Smooth muscle cell (in vitro differentiated cells): ENCODE measurements at regions not wholly inside any gene's neighbourhood (a gene's known extent, or its start where the extent isn't known, plus 50 kb on each side); places are given as distances from the start of the nearest gene placed in this dataset.

ENCODE experiments used
- DNase-seq: peaks from one replicate; lab custom pipeline; 2025; ENCODE audit not compliant: unreplicated experiment; lab: John Stamatoyannopoulos, UW
- H2AFZ ChIP-seq: fragments of 200-600 bp; sonication (generic); 2 replicates; pipeline ENCODE4 v1.6.0; 2016; ENCODE audit warnings: antibody characterized with exemption, low read depth, mild to moderate bottlenecking
- H3F3A ChIP-seq: fragments of 200-600 bp; sonication (generic); 2 replicates; pipeline ENCODE4 v1.6.0; 2017; ENCODE audit warnings: antibody characterized with exemption, low read depth
- H3K27ac ChIP-seq: fragments of 200-600 bp; sonication (generic); 2 replicates; pipeline ENCODE4 v1.5.1; 2016; ENCODE audit warnings: low read depth, mild to moderate bottlenecking
- H3K27me3 ChIP-seq: fragments of 200-600 bp; sonication (generic); 2 replicates; pipeline ENCODE4 v1.6.1; 2016; ENCODE audit warnings: low read depth, mild to moderate bottlenecking
- H3K36me3 ChIP-seq: fragments of 200-600 bp; sonication (generic); 2 replicates; pipeline ENCODE4 v1.5.1; 2016; ENCODE audit warnings: low read depth
- H3K4me1 ChIP-seq: fragments of 200-600 bp; sonication (generic); 2 replicates; pipeline ENCODE4 v1.5.1; 2016; ENCODE audit warnings: low read depth
- H3K4me2 ChIP-seq: fragments of 200-600 bp; sonication (generic); 2 replicates; pipeline ENCODE4 v1.6.0; 2016; ENCODE audit warnings: mild to moderate bottlenecking
- H3K4me3 ChIP-seq: fragments of 200-600 bp; sonication (generic); 2 replicates; pipeline ENCODE4 v1.5.1; 2016; ENCODE audit warnings: mild to moderate bottlenecking
- H3K79me2 ChIP-seq: fragments of 200-600 bp; sonication (generic); 2 replicates; pipeline ENCODE4 v1.6.0; 2016; ENCODE audit warnings: low read depth, mild to moderate bottlenecking
- H3K9ac ChIP-seq: fragments of 200-600 bp; sonication (generic); 2 replicates; pipeline ENCODE4 v1.6.0; 2016; ENCODE audit warnings: low read depth
- H3K9me3 ChIP-seq: fragments of 200-600 bp; sonication (generic); replicated peaks from 2 replicates; pipeline ENCODE4 v1.5.1; 2016; ENCODE audit warnings: low read depth
- H4K20me1 ChIP-seq: fragments of 200-600 bp; sonication (generic); 2 replicates; pipeline ENCODE4 v1.6.0; 2016; ENCODE audit warnings: low read depth
- CTCF ChIP-seq: fragments of 200-600 bp; sonication (generic); IDR thresholded peaks from 2 replicates; pipeline ENCODE4 v1.5.1; 2017; ENCODE audit warnings: borderline replicate concordance, mild to moderate bottlenecking, antibody characterized with exemption; ENCODE audit not compliant: insufficient read depth, poor library complexity, severe bottlenecking
- whole genome bisulfite sequencing: methylation state at CpG from one replicate; pipeline ENCODE4 v1.1.7; 2016; ENCODE audit warnings: low lambda C conversion rate; 5-methylcytosine and 5-hydroxymethylcytosine counted together

- no peak overlapping the region for H3K4me2 ChIP-seq
- H3K4me3 ChIP-seq = no peak overlapping the region
- no peaks in the 10 kb centered on the region for H3K4me1 ChIP-seq
- TF ChIP-seq CTCF = no peak
- no peaks in the 10 kb centered on the region for H3K9me3 ChIP-seq
- no peaks in the 10 kb centered on the region for H3K36me3 ChIP-seq
- DNase-seq = no peak
- H3F3A ChIP-seq = no peaks in the 10 kb centered on the region
- WGBS = 84% methylated on average over 2 of the region's 2 CpGs
- no peaks in the 10 kb centered on the region for H3K79me2 ChIP-seq
- no peak overlapping the region for H3K9ac ChIP-seq
- no peaks in the 10 kb centered on the region for H3K27me3 ChIP-seq
- H4K20me1 ChIP-seq = no peaks in the 10 kb centered on the region
- no peak overlapping the region for H3K27ac ChIP-seq
- no peak overlapping the region for H2AFZ ChIP-seq
Measured at GRCh38 chr4:114277690-114278089, 298.2 kb upstream of the ARSJ start.

GRCh38 chr4:114279066-114279465, 299.6 kb upstream of the ARSJ start:
- Histone ChIP-seq H3K4me3 (no peak overlapping the region), H4K20me1 (no peaks in the 10 kb centered on the region), H3K4me1 (no peaks in the 10 kb centered on the region), H3K4me2 (no peak overlapping the region), H3K79me2 (no peaks in the 10 kb centered on the region), H3K9ac (no peak overlapping the region), H3K9me3 (no peaks in the 10 kb centered on the region), H3K27ac (no peak overlapping the region), H3K36me3 (no peaks in the 10 kb centered on the region), H3F3A (no peaks in the 10 kb centered on the region), H3K27me3 (no peaks in the 10 kb centered on the region), H2AFZ (peak overlapping the region; percentile 70)
- TF ChIP-seq CTCF = no peak
- 56% methylated on average over 2 of the region's 2 CpGs for WGBS
- no peak for DNase-seq

- TF ChIP-seq CTCF = no peak
- Histone ChIP-seq H3K36me3 (no peaks in the 10 kb centered on the region), H3K4me3 (no peak overlapping the region), H4K20me1 (no peaks in the 10 kb centered on the region), H3K9ac (no peak overlapping the region), H3K27ac (no peak overlapping the region), H3K9me3 (no peaks in the 10 kb centered on the region), H3K27me3 (no peaks in the 10 kb centered on the region), H3K4me1 (no peaks in the 10 kb centered on the region), H3F3A (no peaks in the 10 kb centered on the region), H2AFZ (peak overlapping the region; percentile 70), H3K4me2 (no peak overlapping the region), H3K79me2 (no peaks in the 10 kb centered on the region)
- 97% methylated on average over 3 of the region's 3 CpGs for WGBS
- DNase-seq = no peak
Measured at GRCh38 chr4:114279711-114280110, 300.3 kb upstream of the ARSJ start.

- Histone ChIP-seq H3F3A (no peaks in the 10 kb centered on the region), H3K9ac (no peak overlapping the region), H3K4me3 (no peak overlapping the region), H3K9me3 (no peaks in the 10 kb centered on the region), H3K79me2 (no peaks in the 10 kb centered on the region), H3K27ac (peak overlapping the region; percentile 65), H2AFZ (no peak overlapping the region), H3K27me3 (no peaks in the 10 kb centered on the region), H3K4me2 (no peak overlapping the region), H4K20me1 (no peaks in the 10 kb centered on the region), H3K36me3 (no peaks in the 10 kb centered on the region), H3K4me1 (no peaks in the 10 kb centered on the region)
- no peak for TF ChIP-seq CTCF
- DNase-seq = no peak
Measured at GRCh38 chr4:114280645-114281044, 301.2 kb upstream of the ARSJ start.
